GM18499 (cell line): ENCODE measurements at regions not wholly inside any gene's neighbourhood (a gene's known extent, or its start where the extent isn't known, plus 50 kb on each side); places are given as distances from the start of the nearest gene placed in this dataset.
"Not testable (repeated sequence)": the region's sequence is repeated elsewhere in the genome, so short reads cannot be mapped to it uniquely, and the experiment has no call there.

Experiments used
- ATAC-seq: cut with Tn5 transposase; IDR thresholded peaks from one replicate; pipeline ENCODE4 v1.9.1; 2021; ENCODE audit warnings: moderate number of reproducible peaks; ENCODE audit not compliant: insufficient read depth, unreplicated experiment

- ATAC-seq: no peak
Measured at GRCh38 chr12:107362960-107363359, 269.6 kb upstream of the CRY1 start.

- no peak for ATAC-seq
Measured at GRCh38 chr12:107364875-107365518, 271.6 kb upstream of the CRY1 start.

GRCh38 chr12:107365703-107366102 lies 272.4 kb upstream of the CRY1 start:
- no peak for ATAC-seq

DNA sequence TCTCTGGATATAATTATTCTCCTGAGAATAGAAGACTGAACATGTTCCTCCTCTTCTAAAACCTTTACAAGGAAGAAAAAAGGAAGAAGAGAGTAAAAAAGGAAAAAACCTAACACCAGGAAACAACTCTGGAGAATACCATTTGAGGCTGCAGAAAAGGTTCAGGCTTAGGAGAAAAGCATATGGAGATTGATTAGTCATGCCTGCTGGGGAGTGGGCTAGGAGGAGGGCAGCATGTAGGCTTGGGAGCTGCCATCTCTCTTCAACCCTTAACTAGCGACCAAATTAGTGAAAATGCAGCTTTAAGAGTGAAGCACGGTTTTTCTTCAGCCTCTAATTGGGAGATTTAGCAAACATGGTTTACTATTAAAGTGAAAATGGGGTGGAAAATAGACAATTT lies 273.0 kb upstream of the CRY1 start:
- no peak for ATAC-seq

GRCh38 chr12:107368586-107368985 lies 275.2 kb upstream of the CRY1 start:
- no peak for ATAC-seq

DNA sequence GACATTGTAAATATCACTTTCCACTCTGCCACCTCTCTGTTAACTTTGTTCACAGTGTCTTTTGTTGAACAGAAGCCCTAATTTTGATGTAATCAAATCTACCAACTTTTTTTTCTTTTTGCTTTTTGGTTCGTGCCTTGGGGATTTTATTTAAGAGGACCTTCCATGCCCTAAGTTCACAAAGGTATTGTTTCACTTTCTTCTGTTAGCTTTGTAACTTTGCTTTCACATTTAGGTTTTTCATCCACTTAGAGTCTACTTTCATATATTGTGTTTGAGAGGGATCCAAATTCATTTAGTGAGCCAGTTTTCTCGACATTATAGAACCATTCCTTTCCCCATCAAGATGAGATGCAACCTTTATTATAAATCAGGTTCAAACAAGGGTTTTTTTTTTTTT lies 275.7 kb upstream of the CRY1 start:
- ATAC-seq: no peak

- ATAC-seq: no peak
Measured at GRCh38 chr12:107369679-107370078, 276.3 kb upstream of the CRY1 start.

GRCh38 chr12:107372229-107372658 lies 278.9 kb upstream of the CRY1 start:
- ATAC-seq: no peak

DNA sequence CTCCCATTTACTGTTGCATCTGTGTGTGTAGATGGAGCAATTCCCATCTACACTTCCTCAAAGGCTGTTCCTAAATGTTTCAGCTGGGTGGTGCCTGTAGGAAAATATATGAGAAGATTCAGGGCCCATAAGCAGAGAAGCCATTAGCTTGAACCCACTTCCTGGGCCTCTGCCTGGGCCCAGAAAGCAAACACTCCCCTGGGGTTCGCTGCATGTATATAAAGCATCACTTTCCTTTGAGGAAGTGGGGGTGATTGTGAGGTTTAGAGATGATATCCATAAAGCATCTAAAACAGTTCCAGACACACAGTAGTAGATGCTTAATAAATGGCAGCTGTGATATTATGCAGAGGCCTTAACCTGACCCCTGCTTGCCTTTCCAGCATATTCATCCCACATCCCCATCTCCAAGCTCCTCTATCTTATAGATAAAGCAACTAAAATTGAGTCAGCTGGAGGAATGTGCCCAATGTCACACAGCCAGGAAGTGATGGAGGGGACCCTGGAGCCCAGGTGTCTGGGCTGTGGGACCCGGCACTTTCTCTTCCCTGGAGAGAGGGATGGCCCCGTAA lies 280.0 kb upstream of the CRY1 start:
- no peak for ATAC-seq

DNA sequence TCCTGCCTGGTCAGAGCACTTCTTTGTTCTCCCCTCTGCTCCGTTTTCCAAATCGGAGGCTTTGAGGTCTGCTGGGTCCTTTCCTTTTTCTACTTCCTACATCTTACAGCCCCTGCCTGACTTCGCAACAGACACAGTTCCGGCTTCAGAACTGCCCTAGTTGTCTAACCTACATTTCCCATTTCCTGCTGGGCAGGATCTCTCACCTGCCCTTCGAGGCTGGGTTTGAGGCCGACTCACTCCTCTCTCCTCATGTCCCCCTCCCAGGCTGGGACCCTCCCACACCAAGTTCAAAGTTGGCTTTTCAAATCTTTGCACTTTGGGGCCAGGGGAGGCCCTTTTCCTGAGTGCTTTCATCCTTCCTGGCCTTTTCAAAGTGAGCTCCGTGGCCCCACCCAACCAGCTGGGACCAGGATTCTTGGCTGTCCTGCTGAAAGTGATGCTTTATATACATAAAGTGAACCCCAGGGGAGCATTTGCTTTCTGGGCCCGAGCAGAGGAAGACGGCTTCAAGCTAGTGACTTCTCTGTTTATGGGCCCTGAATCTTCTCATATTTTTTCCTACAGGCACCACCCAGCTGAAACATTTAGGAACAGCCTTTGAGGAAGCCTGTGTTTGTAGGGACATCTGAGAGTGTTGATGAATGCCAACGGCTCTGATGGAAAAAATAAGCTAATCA lies 281.0 kb upstream of the CRY1 start:
- ATAC-seq: no peak

DNA sequence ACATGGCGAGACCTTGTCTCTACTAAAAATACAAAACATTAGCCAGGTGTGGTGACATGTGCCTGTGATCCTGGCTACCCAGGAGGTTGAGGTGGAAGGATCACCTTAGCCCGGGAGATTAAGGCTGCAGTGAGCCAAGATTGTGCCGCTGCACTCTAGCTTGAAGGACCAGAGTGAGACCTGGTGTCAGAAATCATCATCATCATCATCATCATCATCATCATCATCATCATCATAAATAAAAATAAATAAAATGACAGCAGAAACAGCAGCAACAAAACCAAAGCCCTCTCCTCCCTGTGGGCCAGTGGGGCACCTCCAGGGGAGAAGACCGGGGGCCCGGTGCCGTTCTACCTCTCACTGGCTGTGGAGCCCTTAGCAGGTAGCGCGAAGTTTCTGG lies 281.9 kb upstream of the CRY1 start:
- no peak for ATAC-seq

- ATAC-seq: no peak
Measured at GRCh38 chr12:107377596-107378385, 284.4 kb upstream of the CRY1 start.

DNA sequence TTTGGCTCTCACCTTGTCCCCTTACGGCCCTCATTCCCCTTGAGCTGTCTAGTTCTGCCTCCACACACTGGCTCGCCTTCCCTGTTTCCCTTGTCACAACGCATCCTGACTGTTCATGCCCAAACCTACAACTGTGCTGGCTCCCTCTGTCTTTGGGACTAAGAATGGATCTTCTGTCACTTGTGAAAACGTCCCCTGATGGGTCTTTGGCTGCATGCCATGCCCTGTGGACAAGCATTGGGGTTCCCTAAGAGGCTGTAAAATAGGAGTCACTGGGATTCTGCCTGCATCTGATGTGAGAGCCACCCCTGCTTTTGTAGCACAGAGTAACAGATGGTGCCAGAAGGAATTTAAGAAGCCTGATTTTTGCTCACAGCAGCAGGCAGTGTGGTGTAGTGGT lies 285.3 kb upstream of the CRY1 start:
- ATAC-seq: no peak

DNA sequence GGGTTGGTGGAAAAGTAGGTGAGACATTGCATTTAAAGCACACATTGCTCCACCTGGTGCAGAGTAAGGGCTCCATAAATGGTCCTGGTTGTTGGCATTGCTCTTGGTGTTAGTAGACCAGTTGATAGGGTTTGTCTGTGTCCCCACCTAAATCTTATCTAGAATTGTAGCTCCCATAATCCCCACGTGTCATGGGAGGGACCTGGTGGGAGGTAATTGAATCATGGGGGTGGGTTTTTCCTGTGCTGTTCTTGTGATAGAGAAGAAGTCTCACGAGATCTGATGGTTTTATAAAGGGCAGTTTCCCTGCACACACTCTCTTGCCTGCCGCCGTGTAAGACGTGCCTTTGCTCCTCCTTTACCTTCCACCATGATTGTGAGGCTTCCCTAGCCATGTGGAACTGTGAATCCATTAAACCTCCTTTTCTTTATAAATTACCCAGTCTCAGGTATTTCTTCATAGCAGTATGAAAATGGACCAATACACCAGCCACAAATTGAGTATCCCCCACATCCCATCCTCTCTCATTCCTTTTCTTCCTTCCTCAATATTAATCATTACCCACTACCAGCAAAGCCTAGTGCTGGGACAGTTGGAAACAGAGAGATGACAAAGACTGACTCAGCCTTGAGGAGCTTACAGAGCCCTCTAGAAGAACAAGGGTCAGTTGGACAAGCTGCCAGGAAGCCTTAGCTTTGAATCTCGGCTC lies 285.9 kb upstream of the CRY1 start:
- ATAC-seq: not testable (repeated sequence)

DNA sequence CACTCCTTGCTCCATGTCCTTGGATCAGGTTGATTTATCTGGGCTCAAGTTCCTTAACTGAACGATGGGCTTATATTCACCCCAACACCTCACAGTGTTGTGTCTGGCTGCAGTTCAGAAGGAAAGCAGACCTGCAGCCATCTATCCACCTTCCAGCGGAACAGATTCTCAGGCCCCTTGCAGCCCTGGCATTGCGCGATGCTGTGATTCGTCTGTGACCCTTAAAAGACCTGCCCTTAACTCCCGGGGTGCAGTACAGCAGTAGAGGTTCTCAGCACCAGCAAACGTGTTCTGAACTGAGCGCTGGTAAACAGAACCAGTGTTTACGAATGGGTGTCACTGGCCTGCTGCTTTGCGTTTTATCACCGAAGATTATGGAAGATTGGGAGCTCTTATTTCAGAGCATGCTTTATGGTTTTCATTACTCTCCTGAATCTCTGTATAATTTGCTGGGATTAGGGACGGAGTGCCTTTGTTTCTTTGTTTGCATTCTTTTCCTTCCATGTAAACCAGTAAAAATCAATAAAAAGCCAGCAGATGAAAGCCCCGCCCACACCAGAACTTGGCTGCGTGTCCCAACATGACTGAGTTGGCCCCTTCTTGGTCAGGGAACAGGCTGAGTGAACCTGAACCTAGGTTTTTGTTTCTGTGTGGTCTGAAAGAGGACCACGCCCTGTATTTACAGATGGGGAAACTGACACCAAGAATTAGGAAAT lies 286.7 kb upstream of the CRY1 start:
- no peak for ATAC-seq

DNA sequence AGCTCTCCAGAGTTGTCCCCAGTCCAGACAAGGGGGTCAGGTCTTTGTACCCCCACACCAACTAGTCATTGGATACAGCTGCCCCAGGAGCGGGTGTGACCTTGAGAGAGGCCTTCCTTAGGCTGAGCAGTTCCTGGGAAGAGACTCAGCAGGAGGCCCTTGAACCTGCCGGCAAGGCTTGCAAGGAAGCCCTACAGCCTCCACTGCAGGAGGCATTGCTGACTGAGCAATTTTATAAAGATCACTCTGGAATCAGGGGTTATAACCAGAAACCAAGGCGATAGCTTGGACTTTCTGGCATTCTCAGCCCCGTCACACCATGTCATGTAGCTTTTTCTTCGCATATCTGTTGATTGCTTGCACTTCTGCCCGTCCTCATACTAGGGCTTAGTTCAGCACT lies 291.3 kb upstream of the CRY1 start:
- no peak for ATAC-seq

GRCh38 chr12:107385509-107385908 lies 292.2 kb upstream of the CRY1 start:
- ATAC-seq: no peak

GRCh38 chr12:107386569-107386968 lies 293.2 kb upstream of the CRY1 start:
- ATAC-seq: no peak

DNA sequence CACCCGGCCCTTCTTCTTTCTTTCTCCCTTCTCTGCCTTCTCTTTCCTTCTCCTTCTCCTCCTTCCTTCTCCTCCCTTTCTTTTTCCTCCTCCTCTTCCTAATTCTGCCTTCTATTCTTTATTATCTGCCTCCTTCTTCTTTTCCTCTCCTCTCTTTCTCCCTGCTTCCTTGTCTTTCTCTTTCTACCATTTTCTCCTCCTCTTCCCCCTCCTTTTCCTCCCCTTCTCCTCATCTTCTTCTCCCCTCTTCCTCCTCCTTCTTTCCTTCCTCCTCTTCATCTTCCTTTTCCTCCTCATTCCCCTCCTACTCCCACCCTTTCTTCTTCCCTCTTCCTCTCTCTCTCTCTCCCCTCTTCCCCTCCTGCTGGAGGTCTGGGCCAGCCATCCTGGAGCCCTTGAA lies 294.9 kb upstream of the CRY1 start:
- ATAC-seq: no peak

GRCh38 chr12:107390414-107390813 lies 295.2 kb upstream of the PWP1 start:
- no peak for ATAC-seq
